GM12875 (cell line): ENCODE measurements at regions not wholly inside any gene's neighbourhood (a gene's known extent, or its start where the extent isn't known, plus 50 kb on each side); places are given as distances from the start of the nearest gene placed in this dataset.

Experiments used
- H3K4me3 ChIP-seq: one replicate; pipeline ENCODE4 v1.5.1; 2011; ENCODE audit warnings: low read depth, low read length, control low read depth
- TF ChIP-seq, protein P1 (sequence below): IDR thresholded peaks from 2 replicates; pipeline ENCODE4 v1.5.1; 2011; ENCODE audit warnings: low read depth, mild to moderate bottlenecking, control low read depth, inconsistent platforms, low read length, moderate library complexity, borderline replicate concordance; ENCODE audit not compliant: insufficient read depth

DNA sequence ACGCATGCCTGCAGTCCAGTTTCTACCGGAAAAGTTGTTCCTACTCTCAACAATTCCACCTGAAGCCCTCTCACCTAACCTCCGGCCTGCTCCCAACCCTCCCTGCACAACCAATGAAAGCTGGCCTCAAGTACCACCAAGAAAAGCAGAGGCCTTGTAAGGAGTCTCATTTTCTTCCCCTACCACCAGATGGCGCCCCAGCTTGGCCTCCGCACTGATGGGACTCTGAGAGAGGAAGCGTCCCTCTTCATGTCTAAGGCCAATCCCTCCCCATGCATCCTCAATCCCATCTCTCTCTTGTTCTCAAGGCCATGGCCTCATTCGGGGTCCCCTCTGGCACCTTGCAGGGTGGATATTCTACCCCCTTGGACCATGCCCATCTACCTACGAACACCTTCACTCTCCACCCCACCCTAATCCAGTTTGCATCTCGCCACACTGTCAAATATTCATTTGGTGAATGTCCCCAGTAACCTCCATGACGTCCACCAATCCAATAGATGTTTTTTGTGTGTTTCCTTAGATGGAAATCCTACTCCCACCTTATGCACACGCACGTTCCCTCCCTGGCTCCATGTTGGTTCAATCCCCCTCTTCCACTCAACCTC, 412.8 kb downstream of the ZNF536 start:
- no peak overlapping the region for H3K4me3 ChIP-seq
- TF ChIP-seq, protein P1, sequence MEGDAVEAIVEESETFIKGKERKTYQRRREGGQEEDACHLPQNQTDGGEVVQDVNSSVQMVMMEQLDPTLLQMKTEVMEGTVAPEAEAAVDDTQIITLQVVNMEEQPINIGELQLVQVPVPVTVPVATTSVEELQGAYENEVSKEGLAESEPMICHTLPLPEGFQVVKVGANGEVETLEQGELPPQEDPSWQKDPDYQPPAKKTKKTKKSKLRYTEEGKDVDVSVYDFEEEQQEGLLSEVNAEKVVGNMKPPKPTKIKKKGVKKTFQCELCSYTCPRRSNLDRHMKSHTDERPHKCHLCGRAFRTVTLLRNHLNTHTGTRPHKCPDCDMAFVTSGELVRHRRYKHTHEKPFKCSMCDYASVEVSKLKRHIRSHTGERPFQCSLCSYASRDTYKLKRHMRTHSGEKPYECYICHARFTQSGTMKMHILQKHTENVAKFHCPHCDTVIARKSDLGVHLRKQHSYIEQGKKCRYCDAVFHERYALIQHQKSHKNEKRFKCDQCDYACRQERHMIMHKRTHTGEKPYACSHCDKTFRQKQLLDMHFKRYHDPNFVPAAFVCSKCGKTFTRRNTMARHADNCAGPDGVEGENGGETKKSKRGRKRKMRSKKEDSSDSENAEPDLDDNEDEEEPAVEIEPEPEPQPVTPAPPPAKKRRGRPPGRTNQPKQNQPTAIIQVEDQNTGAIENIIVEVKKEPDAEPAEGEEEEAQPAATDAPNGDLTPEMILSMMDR = peak; percentile 42; the same call in 1 of the 2 replicates

DNA sequence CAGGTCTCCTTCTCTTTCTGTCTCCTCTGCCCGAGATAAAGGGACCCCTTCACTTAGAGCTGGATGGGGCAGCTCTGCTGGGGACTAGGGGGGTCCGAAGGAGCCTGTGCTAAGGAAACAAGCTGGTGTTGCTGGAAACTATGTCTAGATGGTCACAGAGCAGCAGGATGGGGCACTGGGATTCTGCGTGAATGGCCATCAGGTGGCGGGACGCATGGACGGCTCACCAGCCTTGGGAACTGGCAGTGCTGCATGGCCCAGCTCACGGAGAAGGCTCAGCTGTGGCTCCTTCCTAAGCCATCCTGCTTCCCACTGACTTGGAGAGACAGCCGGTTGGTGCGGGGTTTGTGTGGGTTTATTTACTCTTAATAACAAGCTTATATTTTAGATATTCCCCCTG, 411.8 kb downstream of the ZNF536 start:
- no peak overlapping the region for H3K4me3 ChIP-seq
- TF ChIP-seq, protein P1 = no peak

DNA sequence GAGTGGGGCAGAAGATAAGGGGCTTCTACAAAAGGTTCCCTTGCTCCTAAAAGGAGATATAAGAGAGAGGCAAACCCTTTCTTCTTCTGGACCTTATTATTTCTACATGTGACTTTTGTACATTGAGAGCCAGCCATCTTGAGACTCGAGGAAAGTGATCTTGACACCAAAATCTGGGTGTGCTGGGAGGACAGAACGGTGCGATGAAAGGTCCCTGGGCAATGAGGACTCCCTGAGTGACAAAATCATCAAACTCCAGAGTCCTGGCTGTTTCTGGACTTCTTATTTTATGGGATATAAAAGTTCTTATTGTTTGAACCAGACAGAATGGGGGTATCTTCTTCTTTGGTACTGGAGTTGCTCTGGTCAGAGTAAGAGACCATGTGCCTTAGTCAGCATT, 411.0 kb downstream of the ZNF536 start:
- H3K4me3 ChIP-seq = no peak overlapping the region
- TF ChIP-seq, protein P1 = no peak

DNA sequence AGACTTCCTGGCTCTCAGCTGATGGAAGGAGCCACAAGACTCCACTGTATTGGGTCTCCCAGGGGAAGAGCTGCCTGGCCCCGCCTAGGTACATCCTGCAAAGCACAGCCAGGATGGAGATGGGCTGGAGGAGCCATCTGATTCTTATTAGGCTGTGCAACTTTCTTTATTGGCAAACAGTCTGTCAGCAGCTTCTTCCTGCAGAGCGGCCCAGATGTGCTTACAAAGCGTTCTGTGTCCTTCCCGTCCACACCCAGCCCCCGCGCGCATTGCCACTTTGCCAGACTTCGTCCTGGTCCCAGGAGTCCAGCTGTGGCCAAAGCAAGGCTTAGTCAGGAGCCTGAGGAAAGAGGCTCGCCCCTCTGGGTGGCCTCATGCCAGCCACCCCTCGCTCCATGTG, 409.3 kb downstream of the ZNF536 start:
- TF ChIP-seq, protein P1 = no peak
- H3K4me3 ChIP-seq = no peak overlapping the region

DNA sequence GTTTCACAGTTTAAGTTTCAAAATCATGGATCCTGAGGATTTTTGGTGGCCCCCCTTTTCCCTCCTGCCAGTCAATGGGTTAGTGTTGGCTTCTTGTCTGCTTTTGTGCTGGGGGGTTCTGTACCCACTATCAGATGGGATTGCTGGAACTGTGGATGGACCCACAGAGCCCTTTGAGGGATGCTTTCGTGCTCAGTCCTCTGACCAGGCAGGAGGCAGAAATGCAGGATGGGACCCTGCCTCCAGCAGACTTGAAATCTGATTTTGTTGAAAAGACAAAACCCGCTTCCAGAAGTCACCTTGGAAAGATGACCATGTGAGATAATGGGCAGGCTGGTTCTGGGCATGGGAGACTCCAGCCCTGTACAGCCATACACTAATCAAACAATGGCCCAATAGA, 408.9 kb downstream of the ZNF536 start:
- TF ChIP-seq, protein P1 = no peak
- H3K4me3 ChIP-seq = no peak overlapping the region

DNA sequence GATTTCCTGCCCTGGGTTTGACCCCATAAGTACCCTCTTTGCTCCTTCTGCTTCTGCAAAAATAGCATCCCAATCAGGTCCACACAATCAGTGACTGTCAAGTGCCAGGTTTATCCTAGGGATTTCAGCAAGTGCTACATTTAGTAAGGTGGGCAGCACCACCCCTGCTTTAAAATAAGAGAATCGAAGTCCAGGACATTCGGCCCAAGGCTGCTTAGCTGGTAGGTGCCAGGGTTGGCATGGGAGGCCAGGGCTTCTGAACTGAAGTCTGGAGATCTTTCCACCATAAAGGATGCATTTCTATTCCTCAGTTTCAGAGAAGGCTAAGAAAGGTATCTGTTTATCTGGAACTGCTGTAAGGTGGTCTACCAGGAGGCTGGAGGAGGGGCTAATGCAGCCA, 408.3 kb downstream of the ZNF536 start:
- no peak overlapping the region for H3K4me3 ChIP-seq
- TF ChIP-seq, protein P1 = no peak

DNA sequence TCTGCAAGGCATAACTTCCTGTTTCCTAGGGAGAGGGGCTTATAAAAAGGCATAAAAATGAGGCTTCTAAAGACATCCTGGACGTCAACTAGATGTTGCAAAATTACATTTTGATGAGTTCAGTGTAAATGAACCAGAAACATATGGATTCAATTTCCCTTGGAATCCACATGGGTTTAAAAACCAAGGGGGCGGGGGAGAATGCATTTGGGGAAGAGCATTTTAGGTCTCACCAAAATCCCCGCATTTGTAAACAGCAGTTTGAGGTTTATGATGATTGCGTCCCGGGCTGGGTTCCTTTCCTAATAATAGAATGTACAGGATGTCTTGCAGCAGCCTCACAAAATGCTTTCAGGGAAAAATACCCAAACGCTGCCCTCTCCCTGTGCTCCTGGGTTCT, 407.8 kb downstream of the ZNF536 start:
- TF ChIP-seq, protein P1 = no peak
- H3K4me3 ChIP-seq = no peak overlapping the region
